ENCODE measurements at regions not wholly inside any gene's neighbourhood (a gene's known extent, or its start where the extent isn't known, plus 50 kb on each side); places are given as distances from the start of the nearest gene placed in this dataset.

DNA sequence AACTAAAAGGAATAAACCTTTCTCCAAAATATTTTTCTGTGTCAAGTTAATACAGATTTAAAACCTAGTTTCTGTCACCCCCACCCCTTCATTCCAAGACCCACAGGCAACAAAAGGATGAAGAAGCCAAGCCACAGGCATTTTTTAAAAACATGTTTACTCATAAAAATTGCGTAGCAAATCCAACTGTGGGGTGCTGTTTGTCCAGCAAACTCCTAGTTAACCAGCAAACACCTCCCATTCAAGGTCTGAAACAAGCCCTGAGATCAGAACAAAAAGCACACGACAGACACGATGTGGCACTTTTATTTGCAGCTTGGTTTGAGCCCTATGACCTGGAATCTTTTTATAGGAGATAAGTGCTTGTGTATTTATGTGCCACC, 149.9 kb upstream of the CAMK1G start:
- H3K4me1 ChIP-seq (ENCODE audit: insufficient read depth, low read length): peaks cover 51% of the 10 kb centered on the region

GRCh38 chr1:209434066-209434465, 149.4 kb upstream of the CAMK1G start:
- H3K36me3 ChIP-seq (ENCODE audit: insufficient read depth, low read length): peaks cover 25% of the 10 kb centered on the region; the same call in 1 of the 2 replicates
- H3K9ac ChIP-seq (ENCODE audit: low read depth, low read length): no peak overlapping the region
- H3K4me1 ChIP-seq (ENCODE audit: insufficient read depth, low read length): peaks cover 51% of the 10 kb centered on the region
- no peaks in the 10 kb centered on the region for H3K9me3 ChIP-seq (ENCODE audit: control insufficient read depth, insufficient read depth, low read length)

More for the DNA sequence above, 149.9 kb upstream of the CAMK1G start:
- Histone ChIP-seq H3K9ac (ENCODE audit: low read depth, low read length) (no peak overlapping the region), H3K36me3 (ENCODE audit: insufficient read depth, low read length) (peaks cover 25% of the 10 kb centered on the region; the same call in 1 of the 2 replicates), H3K9me3 (ENCODE audit: control insufficient read depth, insufficient read depth, low read length) (no peaks in the 10 kb centered on the region)

- Histone ChIP-seq H3K9me3 (ENCODE audit: control insufficient read depth, insufficient read depth, low read length) (0 out of 2 replicates have a peak, but pooled peaks cover 3% of the 10 kb centered on the region), H3K36me3 (ENCODE audit: insufficient read depth, low read length) (peaks cover 21% of the 10 kb centered on the region; the same call in 1 of the 2 replicates), H3K4me1 (ENCODE audit: insufficient read depth, low read length) (peaks cover 51% of the 10 kb centered on the region), H3K9ac (ENCODE audit: low read depth, low read length) (no peak overlapping the region)
Measured at GRCh38 chr1:209434631-209435217, 148.8 kb upstream of the CAMK1G start.

- Histone ChIP-seq H3K9me3 (ENCODE audit: control insufficient read depth, insufficient read depth, low read length) (peaks cover 3% of the 10 kb centered on the region; the same call in 1 of the 2 replicates), H3K9ac (ENCODE audit: low read depth, low read length) (no peak overlapping the region), H3K4me1 (ENCODE audit: insufficient read depth, low read length) (peaks cover 48% of the 10 kb centered on the region), H3K36me3 (ENCODE audit: insufficient read depth, low read length) (peaks cover 9% of the 10 kb centered on the region; the same call in 1 of the 2 replicates)
Measured at GRCh38 chr1:209435654-209436566, 147.6 kb upstream of the CAMK1G start.

DNA sequence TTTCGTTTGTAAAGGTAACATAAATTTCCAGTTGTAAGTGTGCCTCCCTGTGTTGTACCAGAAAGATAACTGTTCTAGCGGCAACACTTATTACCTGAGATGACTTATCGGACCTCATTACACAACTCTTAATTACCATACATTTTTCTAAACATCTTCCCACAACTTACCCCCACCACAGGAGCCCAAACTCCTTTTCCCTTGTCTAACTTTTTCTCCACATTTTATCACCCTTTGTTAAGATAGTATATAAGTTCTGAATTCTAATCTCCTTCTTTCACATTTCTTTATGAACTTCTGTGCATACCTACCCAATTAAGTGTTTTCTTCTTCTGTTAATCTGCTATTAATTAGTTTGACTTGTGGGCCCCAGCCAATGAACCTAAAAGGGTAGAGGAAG, 143.7 kb upstream of the CAMK1G start:
- no peaks in the 10 kb centered on the region for H3K36me3 ChIP-seq (ENCODE audit: insufficient read depth, low read length)
- H3K9ac ChIP-seq (ENCODE audit: low read depth, low read length): no peak overlapping the region
- H3K9me3 ChIP-seq (ENCODE audit: control insufficient read depth, insufficient read depth, low read length): peaks cover 3% of the 10 kb centered on the region; the same call in 1 of the 2 replicates
- H3K4me1 ChIP-seq (ENCODE audit: insufficient read depth, low read length): peaks cover 29% of the 10 kb centered on the region

DNA sequence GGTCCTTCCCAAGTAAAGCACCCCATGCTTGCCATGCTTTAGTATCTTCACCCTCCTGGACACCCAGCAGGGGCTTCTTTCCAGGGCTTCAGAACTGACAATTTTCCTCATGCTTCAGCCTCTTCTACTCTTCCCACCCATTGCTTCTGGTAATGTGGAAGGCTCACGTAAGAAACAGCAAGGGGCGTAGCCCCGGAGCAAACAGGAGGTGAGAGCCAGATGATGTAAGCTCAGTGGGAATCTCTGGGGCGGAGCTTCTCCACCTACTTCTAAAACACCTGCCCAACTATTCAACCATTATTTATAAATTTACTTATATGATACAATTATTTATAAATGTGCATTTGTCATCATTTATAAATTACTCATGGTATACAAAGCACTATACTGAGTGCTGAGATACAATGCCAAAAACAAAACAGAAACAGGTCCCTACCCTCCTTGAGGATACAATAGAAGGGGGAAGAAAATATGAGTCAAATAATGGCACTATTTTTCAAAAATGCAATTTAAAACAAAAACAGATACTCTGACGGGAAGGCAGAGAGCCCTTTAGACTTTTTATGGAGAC, 140.1 kb upstream of the CAMK1G start:
- H3K4me1 ChIP-seq (ENCODE audit: insufficient read depth, low read length): peaks cover 19% of the 10 kb centered on the region
- no peak overlapping the region for H3K9ac ChIP-seq (ENCODE audit: low read depth, low read length)
- H3K36me3 ChIP-seq (ENCODE audit: insufficient read depth, low read length): no peaks in the 10 kb centered on the region
- H3K9me3 ChIP-seq (ENCODE audit: control insufficient read depth, insufficient read depth, low read length): peaks cover 3% of the 10 kb centered on the region; the same call in 1 of the 2 replicates

DNA sequence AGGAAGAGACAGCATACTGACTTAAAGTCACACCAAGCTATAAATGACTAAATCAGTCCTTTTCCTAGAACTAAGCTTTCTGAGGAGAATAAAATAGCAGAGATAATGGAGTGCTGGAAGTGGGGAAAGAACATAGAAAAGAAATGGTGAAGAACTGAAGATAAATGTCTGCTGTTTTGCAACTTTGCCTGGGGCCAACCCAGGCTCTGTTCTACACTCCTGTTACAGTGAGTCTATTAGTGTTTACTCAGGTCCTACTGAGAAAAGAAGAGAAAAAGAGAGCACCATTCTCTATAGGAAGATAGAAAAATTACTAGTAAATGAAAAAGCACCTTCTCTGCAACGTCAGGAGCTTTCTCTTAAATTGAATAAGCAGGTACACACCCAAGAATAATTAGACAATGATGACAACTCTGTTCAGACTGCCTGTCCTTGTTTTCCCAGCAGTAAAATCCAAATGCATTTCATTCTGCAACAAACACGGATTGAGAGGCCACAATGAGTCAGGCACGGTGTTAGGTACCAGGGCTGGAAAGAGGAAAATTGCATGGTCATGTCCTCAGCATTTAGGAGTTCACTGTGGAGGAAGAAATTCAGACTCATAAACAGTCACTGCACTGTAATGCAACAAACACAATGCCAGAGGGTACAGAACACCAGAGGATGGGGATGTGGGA, 139.4 kb upstream of the CAMK1G start:
- peaks cover 19% of the 10 kb centered on the region for H3K4me1 ChIP-seq (ENCODE audit: insufficient read depth, low read length)
- H3K9me3 ChIP-seq (ENCODE audit: control insufficient read depth, insufficient read depth, low read length): peaks cover 3% of the 10 kb centered on the region; the same call in 1 of the 2 replicates
- no peak overlapping the region for H3K9ac ChIP-seq (ENCODE audit: low read depth, low read length)
- no peaks in the 10 kb centered on the region for H3K36me3 ChIP-seq (ENCODE audit: insufficient read depth, low read length)

DNA sequence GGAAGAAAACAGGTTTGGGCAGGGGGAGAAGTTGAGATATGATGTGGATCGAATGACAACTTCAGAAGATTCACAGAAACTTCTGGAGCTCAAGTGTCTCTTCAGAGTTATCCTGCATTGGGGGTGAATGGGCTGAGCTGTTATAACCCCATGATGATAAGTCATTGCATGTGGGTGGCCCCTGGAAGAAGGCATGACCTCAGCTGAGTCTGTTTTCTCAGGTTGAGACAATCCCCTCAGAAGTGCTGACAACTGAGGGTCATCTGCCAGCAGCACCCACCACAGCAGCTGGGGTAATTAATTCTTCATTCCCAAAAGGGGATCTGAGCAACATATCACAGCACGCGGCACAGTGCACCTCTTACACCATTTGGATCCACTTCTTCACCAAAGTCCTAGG, 138.6 kb upstream of the CAMK1G start:
- Histone ChIP-seq H3K4me1 (ENCODE audit: insufficient read depth, low read length) (peaks cover 19% of the 10 kb centered on the region), H3K36me3 (ENCODE audit: insufficient read depth, low read length) (no peaks in the 10 kb centered on the region), H3K9me3 (ENCODE audit: control insufficient read depth, insufficient read depth, low read length) (no peaks in the 10 kb centered on the region; the same call in 1 of the 2 replicates), H3K9ac (ENCODE audit: low read depth, low read length) (no peak overlapping the region)

DNA sequence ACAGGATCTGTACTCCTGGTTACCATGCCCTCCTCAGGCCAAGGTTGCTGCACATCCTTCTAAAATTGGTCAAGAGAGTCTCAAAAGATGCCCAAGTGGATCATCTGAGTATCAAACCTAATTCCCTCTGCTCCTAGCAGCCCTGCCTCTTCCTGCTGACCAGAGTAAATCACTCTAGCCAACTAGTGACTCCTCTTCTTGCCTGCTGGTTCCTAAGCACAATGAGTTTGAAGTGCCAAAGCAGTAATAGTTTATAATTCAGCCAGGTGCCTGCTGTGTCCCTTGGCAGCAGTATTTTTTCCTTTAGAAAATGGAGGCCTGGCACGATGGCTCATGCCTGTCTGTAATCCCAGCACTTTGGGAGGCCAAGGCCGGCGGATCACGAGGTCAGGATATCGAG, 137.9 kb upstream of the CAMK1G start:
- Histone ChIP-seq H3K4me1 (ENCODE audit: insufficient read depth, low read length) (peaks cover 19% of the 10 kb centered on the region), H3K36me3 (ENCODE audit: insufficient read depth, low read length) (no peaks in the 10 kb centered on the region), H3K9me3 (ENCODE audit: control insufficient read depth, insufficient read depth, low read length) (no peaks in the 10 kb centered on the region), H3K9ac (ENCODE audit: low read depth, low read length) (no peak overlapping the region)

- no peak overlapping the region for H3K9ac ChIP-seq (ENCODE audit: low read depth, low read length)
- peaks cover 19% of the 10 kb centered on the region for H3K4me1 ChIP-seq (ENCODE audit: insufficient read depth, low read length)
- peaks cover under 1% of the 10 kb centered on the region; the same call in 1 of the 2 replicates for H3K36me3 ChIP-seq (ENCODE audit: insufficient read depth, low read length)
- H3K9me3 ChIP-seq (ENCODE audit: control insufficient read depth, insufficient read depth, low read length): no peaks in the 10 kb centered on the region
Measured at GRCh38 chr1:209446356-209446755, 137.2 kb upstream of the CAMK1G start.

DNA sequence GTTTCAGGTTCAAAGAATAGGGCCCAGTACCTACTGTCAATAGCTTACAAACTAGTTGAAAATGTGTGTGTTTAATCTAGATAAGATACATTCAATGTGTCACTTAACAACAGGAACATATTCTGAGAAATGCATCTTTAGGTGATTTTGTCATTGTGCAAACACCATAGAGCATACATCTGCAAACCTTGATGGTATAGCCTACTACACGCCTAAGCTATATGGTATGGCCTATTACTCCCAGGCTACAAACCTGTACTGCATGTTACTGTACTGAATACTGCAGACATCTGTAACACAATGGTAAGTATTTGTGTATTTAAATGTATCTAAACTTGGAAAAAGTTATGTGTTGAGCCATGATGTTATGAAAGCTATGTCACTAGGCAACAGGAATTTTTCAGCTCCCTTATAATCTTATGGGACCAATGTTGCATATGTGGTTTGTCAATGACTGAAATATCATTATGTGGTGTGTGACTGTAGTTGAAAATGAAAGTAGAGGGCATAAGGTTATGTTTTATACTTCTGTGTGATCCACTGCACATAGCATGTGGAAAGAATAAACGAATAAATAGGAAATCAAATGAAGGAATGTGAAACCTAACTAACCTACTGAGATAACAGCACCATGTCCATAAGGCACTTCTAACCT, 129.0 kb upstream of the CAMK1G start:
- Histone ChIP-seq H3K9ac (ENCODE audit: low read depth, low read length) (no peak overlapping the region), H3K36me3 (ENCODE audit: insufficient read depth, low read length) (peaks cover 30% of the 10 kb centered on the region; the same call in 1 of the 2 replicates), H3K4me1 (ENCODE audit: insufficient read depth, low read length) (peaks cover 28% of the 10 kb centered on the region), H3K9me3 (ENCODE audit: control insufficient read depth, insufficient read depth, low read length) (no peaks in the 10 kb centered on the region)

DNA sequence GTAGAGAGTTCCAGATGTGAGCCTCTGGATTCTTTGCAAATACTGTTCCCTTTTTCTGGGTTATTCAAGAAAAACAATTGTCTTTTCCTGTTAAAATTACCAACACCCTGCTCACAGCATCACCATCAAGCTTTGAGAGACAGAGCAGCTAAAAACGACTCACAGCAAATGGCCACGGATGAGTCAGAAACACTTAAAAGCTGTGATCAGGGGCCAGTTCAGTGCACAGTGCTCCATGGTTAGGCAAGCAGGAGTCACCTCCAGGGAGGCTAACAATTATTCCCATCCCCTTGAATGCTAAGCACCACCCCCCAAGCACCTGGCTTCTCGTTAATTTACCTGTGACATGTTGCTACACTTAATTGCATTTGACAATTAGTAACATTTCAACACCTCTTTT, 128.4 kb upstream of the CAMK1G start:
- Histone ChIP-seq H3K9me3 (ENCODE audit: control insufficient read depth, insufficient read depth, low read length) (0 out of 2 replicates have a peak, but pooled peaks cover under 1% of the 10 kb centered on the region), H3K4me1 (ENCODE audit: insufficient read depth, low read length) (peaks cover 28% of the 10 kb centered on the region), H3K36me3 (ENCODE audit: insufficient read depth, low read length) (peaks cover 30% of the 10 kb centered on the region; the same call in 1 of the 2 replicates), H3K9ac (ENCODE audit: low read depth, low read length) (no peak overlapping the region)

- Histone ChIP-seq H3K4me1 (ENCODE audit: insufficient read depth, low read length) (peaks cover 28% of the 10 kb centered on the region), H3K36me3 (ENCODE audit: insufficient read depth, low read length) (peaks cover 30% of the 10 kb centered on the region; the same call in 1 of the 2 replicates), H3K9me3 (ENCODE audit: control insufficient read depth, insufficient read depth, low read length) (0 out of 2 replicates have a peak, but pooled peaks cover 4% of the 10 kb centered on the region), H3K9ac (ENCODE audit: low read depth, low read length) (no peak overlapping the region)
Measured at GRCh38 chr1:209455661-209456358, 127.7 kb upstream of the CAMK1G start.

Data from ES-I3 (cell line).